HG03571 (cell line): ENCODE measurements at regions not wholly inside any gene's neighbourhood (a gene's known extent, or its start where the extent isn't known, plus 50 kb on each side); places are given as distances from the start of the nearest gene placed in this dataset.

Experiments used
- ATAC-seq: cut with Tn5 transposase; IDR thresholded peaks from one replicate; pipeline ENCODE4 v1.9.1; 2021; ENCODE audit not compliant: unreplicated experiment

GRCh38 chr12:108066583-108067577, 62.2 kb upstream of the WSCD2 start:
- no peak for ATAC-seq

- ATAC-seq = no peak
These were observed 59.4 kb upstream of the WSCD2 start for GRCh38 chr12:108069651-108070165.

- no peak for ATAC-seq
These were observed 53.5 kb upstream of the WSCD2 start for GRCh38 chr12:108075561-108075960.

GRCh38 chr12:108076556-108076955, 52.5 kb upstream of the WSCD2 start:
- no peak for ATAC-seq

- no peak for ATAC-seq
These were observed 50.7 kb upstream of the WSCD2 start for GRCh38 chr12:108078428-108078827.
